ENCODE measurements at regions not wholly inside any gene's neighbourhood (a gene's known extent, or its start where the extent isn't known, plus 50 kb on each side); places are given as distances from the start of the nearest gene placed in this dataset.

DNA sequence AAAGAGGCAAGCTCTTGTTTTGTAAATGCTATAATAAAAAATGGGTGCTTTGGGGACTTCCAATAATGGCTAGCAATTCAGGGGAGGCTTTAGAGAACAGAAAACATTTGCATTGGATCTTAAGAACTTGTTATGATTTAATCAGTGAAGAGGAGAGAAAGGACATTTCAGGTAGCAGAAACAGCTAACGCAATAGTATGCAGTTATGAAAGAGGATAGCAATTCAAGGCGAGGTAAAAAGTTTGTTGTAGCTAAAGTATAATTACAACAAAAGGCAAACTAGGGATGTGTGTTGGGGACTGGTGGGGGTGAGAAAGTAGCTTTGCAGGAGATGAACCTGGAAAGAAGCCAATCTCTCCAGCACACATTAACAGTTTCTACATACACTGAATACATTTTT lies 558.7 kb upstream of the SEMA6D start:
- Histone ChIP-seq H3K4me1 (no peaks in the 10 kb centered on the region), H3K4me3 (no peak overlapping the region), H3K27ac (no peak overlapping the region), H3K9me3 (no peaks in the 10 kb centered on the region), H3K27me3 (no peaks in the 10 kb centered on the region), H3K36me3 (no peaks in the 10 kb centered on the region)
- no peak for DNase-seq
- intact Hi-C loops (cut with DNase I; ENCODE audit: low total_unique reads), result no loop called here
- TF ChIP-seq POLR2A (IDR thresholded peaks at IDR 0.05), result no peak
- TF ChIP-seq, protein P1, sequence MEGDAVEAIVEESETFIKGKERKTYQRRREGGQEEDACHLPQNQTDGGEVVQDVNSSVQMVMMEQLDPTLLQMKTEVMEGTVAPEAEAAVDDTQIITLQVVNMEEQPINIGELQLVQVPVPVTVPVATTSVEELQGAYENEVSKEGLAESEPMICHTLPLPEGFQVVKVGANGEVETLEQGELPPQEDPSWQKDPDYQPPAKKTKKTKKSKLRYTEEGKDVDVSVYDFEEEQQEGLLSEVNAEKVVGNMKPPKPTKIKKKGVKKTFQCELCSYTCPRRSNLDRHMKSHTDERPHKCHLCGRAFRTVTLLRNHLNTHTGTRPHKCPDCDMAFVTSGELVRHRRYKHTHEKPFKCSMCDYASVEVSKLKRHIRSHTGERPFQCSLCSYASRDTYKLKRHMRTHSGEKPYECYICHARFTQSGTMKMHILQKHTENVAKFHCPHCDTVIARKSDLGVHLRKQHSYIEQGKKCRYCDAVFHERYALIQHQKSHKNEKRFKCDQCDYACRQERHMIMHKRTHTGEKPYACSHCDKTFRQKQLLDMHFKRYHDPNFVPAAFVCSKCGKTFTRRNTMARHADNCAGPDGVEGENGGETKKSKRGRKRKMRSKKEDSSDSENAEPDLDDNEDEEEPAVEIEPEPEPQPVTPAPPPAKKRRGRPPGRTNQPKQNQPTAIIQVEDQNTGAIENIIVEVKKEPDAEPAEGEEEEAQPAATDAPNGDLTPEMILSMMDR (IDR thresholded peaks at IDR 0.05), result no peak

DNA sequence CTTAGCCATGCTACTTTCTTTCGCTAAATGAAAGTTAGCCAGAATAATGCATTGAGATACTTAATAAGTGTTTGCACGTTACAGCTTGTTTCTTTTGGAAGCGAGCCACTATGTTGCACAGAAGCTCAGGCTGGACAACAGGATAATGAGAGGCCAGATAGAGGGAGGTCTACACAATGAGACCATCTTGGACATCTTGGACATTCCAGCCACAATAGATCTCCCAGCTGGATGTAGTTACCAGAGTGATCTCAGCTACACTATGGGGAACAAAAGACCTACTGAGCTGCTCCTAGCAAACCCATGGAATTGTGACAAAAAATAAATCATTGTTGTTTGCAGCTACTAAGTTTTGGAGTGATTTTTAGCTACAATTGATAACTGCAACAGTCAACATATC lies 540.1 kb upstream of the SEMA6D start:
- Histone ChIP-seq H3K9me3 (no peaks in the 10 kb centered on the region), H3K36me3 (no peaks in the 10 kb centered on the region), H3K4me1 (no peaks in the 10 kb centered on the region), H3K4me3 (no peak overlapping the region), H3K27me3 (no peaks in the 10 kb centered on the region), H3K27ac (no peak overlapping the region)
- no peak for TF ChIP-seq POLR2A (IDR thresholded peaks at IDR 0.05)
- TF ChIP-seq, protein P1 (IDR thresholded peaks at IDR 0.05), result no peak
- intact Hi-C loops (cut with DNase I; ENCODE audit: low total_unique reads), result no loop called here
- DNase-seq, result no peak

DNA sequence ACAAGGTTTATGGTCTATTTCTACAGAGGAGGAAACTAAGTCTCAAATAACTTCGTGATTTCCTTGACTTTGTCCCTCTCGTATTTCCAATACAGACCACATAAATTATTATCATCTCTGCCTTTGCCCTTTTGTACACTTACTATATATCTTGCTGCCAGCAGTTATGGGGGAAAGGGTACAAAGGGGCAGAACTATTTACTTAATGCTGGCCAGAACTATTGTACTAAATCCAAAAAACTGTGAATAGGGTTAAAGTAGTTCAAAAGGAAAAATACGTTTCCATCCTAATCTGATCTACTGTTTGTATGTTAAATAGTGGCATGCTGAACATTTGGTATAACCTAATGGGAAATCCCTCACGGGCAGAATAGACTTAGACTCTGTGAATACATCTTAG lies 537.3 kb upstream of the SEMA6D start:
- Histone ChIP-seq H3K4me1 (peaks cover 0 to 6% of the 10 kb centered on the region in 2 donors), H3K27me3 (no peaks in the 10 kb centered on the region), H3K4me3 (no peak overlapping the region), H3K36me3 (no peaks in the 10 kb centered on the region), H3K9me3 (no peaks in the 10 kb centered on the region), H3K27ac (no peak overlapping the region)
- TF ChIP-seq POLR2A (IDR thresholded peaks at IDR 0.05), result no peak
- TF ChIP-seq, protein P1 (IDR thresholded peaks at IDR 0.05), result no peak
- no peak for DNase-seq
- intact Hi-C loops (cut with DNase I; ENCODE audit: low total_unique reads), result no loop called here

DNA sequence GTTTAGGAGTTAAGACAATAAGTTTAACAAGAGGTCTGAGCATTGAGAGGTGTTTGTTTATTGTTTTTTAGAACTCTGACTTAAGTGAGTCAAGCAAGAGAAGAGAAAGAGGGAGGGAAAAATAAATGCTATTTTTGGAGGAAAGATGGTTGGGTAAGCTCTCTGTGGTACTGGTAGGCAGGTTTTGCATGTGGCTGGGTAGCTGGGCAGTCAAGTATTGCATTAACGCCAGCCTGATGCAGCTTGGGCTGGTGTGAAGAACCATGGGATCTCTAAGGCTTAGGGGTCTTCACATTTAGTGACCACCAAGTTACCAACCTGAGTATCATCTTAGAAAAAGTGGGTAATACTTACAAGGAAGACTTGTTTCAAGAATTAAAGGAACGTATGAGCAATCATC lies 534.5 kb upstream of the SEMA6D start:
- TF ChIP-seq, protein P1 (IDR thresholded peaks at IDR 0.05), result no peak
- TF ChIP-seq POLR2A (IDR thresholded peaks at IDR 0.05), result no peak
- Histone ChIP-seq H3K27ac (no peak overlapping the region), H3K36me3 (no peaks in the 10 kb centered on the region), H3K27me3 (peaks cover 0 to 10% of the 10 kb centered on the region in 2 donors), H3K9me3 (no peaks in the 10 kb centered on the region), H3K4me3 (no peak overlapping the region), H3K4me1 (peaks cover 0 to 6% of the 10 kb centered on the region in 2 donors)
- intact Hi-C loops (cut with DNase I; ENCODE audit: low total_unique reads), result no loop called here
- no peak for DNase-seq

DNA sequence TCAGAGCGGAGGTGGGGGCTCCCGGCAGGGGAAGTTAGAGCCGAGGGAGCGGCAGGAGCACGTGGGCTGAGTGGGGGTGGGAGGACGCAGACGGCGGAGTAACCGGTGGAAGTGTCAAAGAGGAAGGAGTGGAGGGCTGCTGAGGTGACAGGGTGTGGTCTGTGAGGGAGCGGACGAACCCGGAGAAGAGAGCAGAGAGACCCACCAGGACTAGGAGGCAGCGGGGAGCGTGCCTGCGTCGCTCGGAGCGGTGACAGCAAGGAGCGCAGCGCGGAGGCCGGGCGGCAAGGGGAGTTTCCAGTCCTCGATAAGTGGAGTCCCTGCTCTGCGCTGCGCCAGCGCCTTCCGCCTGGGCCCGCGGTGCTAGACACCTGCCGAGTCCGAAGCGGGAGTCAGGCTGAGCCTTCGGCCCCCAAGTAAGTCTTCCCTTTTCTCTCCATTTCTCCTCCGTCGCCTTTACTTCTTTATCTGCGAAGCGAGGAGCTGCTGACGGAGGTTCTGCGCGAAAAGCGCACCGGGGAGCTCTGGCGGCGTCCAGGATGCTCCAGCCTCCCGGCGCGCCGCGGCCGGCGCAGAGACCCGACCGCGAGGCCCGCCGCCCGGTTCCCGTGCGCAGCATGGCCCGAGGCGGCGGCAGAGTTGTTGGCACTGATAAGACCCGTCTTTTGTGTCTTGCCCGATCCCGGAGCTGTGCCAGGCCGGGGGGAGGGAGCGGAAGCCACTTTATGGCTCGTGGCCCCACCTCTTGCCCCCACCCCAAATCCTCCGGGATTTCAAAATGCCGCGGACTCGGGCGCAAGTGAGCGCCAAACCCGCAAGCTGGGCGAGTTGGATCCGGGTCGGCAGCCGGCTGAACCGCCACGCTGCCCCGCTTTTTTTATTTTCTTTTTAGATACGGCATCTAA lies 533.0 kb upstream of the SEMA6D start:
- H3K9me3 ChIP-seq, result no peaks in the 10 kb centered on the region
- no peak for DNase-seq
- H3K36me3 ChIP-seq, result no peaks in the 10 kb centered on the region
- H3K27ac ChIP-seq, result no peak overlapping the region
- TF ChIP-seq, protein P1 (IDR thresholded peaks at IDR 0.05), result no peak
- no peak for TF ChIP-seq POLR2A (IDR thresholded peaks at IDR 0.05)
- intact Hi-C loops (cut with DNase I; ENCODE audit: low total_unique reads), result no loop called here
- H3K4me1 ChIP-seq, result peaks cover 0 to 6% of the 10 kb centered on the region in 2 donors
- H3K27me3 ChIP-seq, result peaks cover 0 to 10% of the 10 kb centered on the region in 2 donors
- peak overlapping the region; percentile 26 for H3K4me3 ChIP-seq

Measured in uterus (tissue), 3 donors.